BLaER1 (cell line): ENCODE measurements at regions not wholly inside any gene's neighbourhood (a gene's known extent, or its start where the extent isn't known, plus 50 kb on each side); places are given as distances from the start of the nearest gene placed in this dataset.

Experiments used
- H3K27ac ChIP-seq: shearing (Covaris generic); formaldehyde crosslinking; 2 replicates; pipeline ENCODE4 v1.8.1; 2022
- H3K27me3 ChIP-seq: shearing (Covaris generic); formaldehyde crosslinking; 2 replicates; pipeline ENCODE4 v1.8.1; 2022
- H3K36me3 ChIP-seq: shearing (Covaris generic); formaldehyde crosslinking; 2 replicates; pipeline ENCODE4 v1.8.1; 2022
- H3K4me1 ChIP-seq: shearing (Covaris generic); formaldehyde crosslinking; 2 replicates; pipeline ENCODE4 v1.8.1; 2022
- H3K4me2 ChIP-seq: shearing (Covaris generic); formaldehyde crosslinking; 2 replicates; pipeline ENCODE4 v1.8.1; 2022
- H3K4me3 ChIP-seq: shearing (Covaris generic); formaldehyde crosslinking; 2 replicates; pipeline ENCODE4 v1.8.1; 2022
- H3K9ac ChIP-seq: shearing (Covaris generic); formaldehyde crosslinking; 2 replicates; pipeline ENCODE4 v1.8.1; 2022
- H3K9me3 ChIP-seq: shearing (Covaris generic); formaldehyde crosslinking; 2 replicates; pipeline ENCODE4 v1.8.1; 2022
- H4K20me1 ChIP-seq: shearing (Covaris generic); formaldehyde crosslinking; 2 replicates; pipeline ENCODE4 v1.8.1; 2022
- Cebpa-rat ChIP-seq: shearing (Covaris generic); IDR thresholded peaks from 2 replicates; pipeline ENCODE4 v1.8.1; 2022

GRCh38 chr3:102183186-102183585 is 251.6 kb upstream of the ZPLD1 start:
- Histone ChIP-seq H3K27ac (no peak overlapping the region), H3K4me2 (no peak overlapping the region)

GRCh38 chr3:102183623-102184022 is 251.2 kb upstream of the ZPLD1 start:
- H3K27me3 ChIP-seq = no peaks in the 10 kb centered on the region
- TF ChIP-seq Cebpa-rat = no peak
- no peak overlapping the region for H3K4me3 ChIP-seq
- H3K9me3 ChIP-seq = no peaks in the 10 kb centered on the region
- H3K9ac ChIP-seq = no peak overlapping the region
- 0 out of 2 replicates have a peak, but pooled peaks cover 5% of the 10 kb centered on the region for H3K4me1 ChIP-seq
- H4K20me1 ChIP-seq = no peaks in the 10 kb centered on the region
- no peak overlapping the region for H3K27ac ChIP-seq
- H3K36me3 ChIP-seq = no peaks in the 10 kb centered on the region
- no peak overlapping the region for H3K4me2 ChIP-seq

More at GRCh38 chr3:102183186-102183585, 251.6 kb upstream of the ZPLD1 start:
- Histone ChIP-seq H3K36me3 (no peaks in the 10 kb centered on the region), H3K4me3 (no peak overlapping the region), H3K27me3 (no peaks in the 10 kb centered on the region), H3K9me3 (no peaks in the 10 kb centered on the region), H4K20me1 (no peaks in the 10 kb centered on the region), H3K9ac (no peak overlapping the region), H3K4me1 (0 out of 2 replicates have a peak, but pooled peaks cover 5% of the 10 kb centered on the region)
- TF ChIP-seq Cebpa-rat = no peak

GRCh38 chr3:102189541-102189940 is 245.3 kb upstream of the ZPLD1 start:
- Histone ChIP-seq H3K27me3 (no peaks in the 10 kb centered on the region), H3K9me3 (no peaks in the 10 kb centered on the region), H3K27ac (no peak overlapping the region), H3K4me1 (no peaks in the 10 kb centered on the region), H3K9ac (no peak overlapping the region), H4K20me1 (no peaks in the 10 kb centered on the region), H3K4me3 (no peak overlapping the region), H3K36me3 (no peaks in the 10 kb centered on the region), H3K4me2 (no peak overlapping the region)
- no peak for TF ChIP-seq Cebpa-rat

GRCh38 chr3:102189956-102190723 is 244.7 kb upstream of the ZPLD1 start:
- Histone ChIP-seq H3K4me2 (no peak overlapping the region), H3K36me3 (no peaks in the 10 kb centered on the region), H3K4me1 (no peaks in the 10 kb centered on the region), H3K9me3 (no peaks in the 10 kb centered on the region), H4K20me1 (no peaks in the 10 kb centered on the region), H3K9ac (no peak overlapping the region), H3K4me3 (no peak overlapping the region), H3K27ac (no peak overlapping the region), H3K27me3 (no peaks in the 10 kb centered on the region)
- no peak for TF ChIP-seq Cebpa-rat

- no peaks in the 10 kb centered on the region for H4K20me1 ChIP-seq
- no peak overlapping the region for H3K4me3 ChIP-seq
- H3K27ac ChIP-seq = no peak overlapping the region
- no peak overlapping the region for H3K4me2 ChIP-seq
- no peaks in the 10 kb centered on the region for H3K9me3 ChIP-seq
- H3K27me3 ChIP-seq = no peaks in the 10 kb centered on the region
- H3K9ac ChIP-seq = no peak overlapping the region
- no peak for TF ChIP-seq Cebpa-rat
- H3K36me3 ChIP-seq = no peaks in the 10 kb centered on the region
- H3K4me1 ChIP-seq = no peaks in the 10 kb centered on the region
These were observed 242.2 kb upstream of the ZPLD1 start for GRCh38 chr3:102192575-102192974.

- Histone ChIP-seq H3K27ac (no peak overlapping the region), H3K9me3 (no peaks in the 10 kb centered on the region), H3K27me3 (no peaks in the 10 kb centered on the region), H3K4me3 (no peak overlapping the region), H3K4me1 (no peaks in the 10 kb centered on the region), H3K9ac (no peak overlapping the region), H3K4me2 (no peak overlapping the region), H3K36me3 (no peaks in the 10 kb centered on the region), H4K20me1 (no peaks in the 10 kb centered on the region)
- TF ChIP-seq Cebpa-rat = no peak
These were observed 241.6 kb upstream of the ZPLD1 start for GRCh38 chr3:102193255-102193654.

- H3K27me3 ChIP-seq = no peaks in the 10 kb centered on the region
- no peaks in the 10 kb centered on the region for H3K9me3 ChIP-seq
- no peaks in the 10 kb centered on the region for H4K20me1 ChIP-seq
- H3K36me3 ChIP-seq = no peaks in the 10 kb centered on the region
- H3K27ac ChIP-seq = no peak overlapping the region
- no peak for TF ChIP-seq Cebpa-rat
- H3K9ac ChIP-seq = no peak overlapping the region
- H3K4me1 ChIP-seq = no peaks in the 10 kb centered on the region
- no peak overlapping the region for H3K4me2 ChIP-seq
- no peak overlapping the region for H3K4me3 ChIP-seq
These were observed 240.8 kb upstream of the ZPLD1 start for GRCh38 chr3:102194001-102194400.

- H3K27me3 ChIP-seq = no peaks in the 10 kb centered on the region
- H4K20me1 ChIP-seq = no peaks in the 10 kb centered on the region
- H3K4me1 ChIP-seq = no peaks in the 10 kb centered on the region
- no peak overlapping the region for H3K9ac ChIP-seq
- H3K9me3 ChIP-seq = no peaks in the 10 kb centered on the region
- H3K4me2 ChIP-seq = no peak overlapping the region
- no peak for TF ChIP-seq Cebpa-rat
- no peak overlapping the region for H3K4me3 ChIP-seq
- no peaks in the 10 kb centered on the region for H3K36me3 ChIP-seq
- H3K27ac ChIP-seq = no peak overlapping the region
These were observed 240.1 kb upstream of the ZPLD1 start for GRCh38 chr3:102194760-102195159.

- Histone ChIP-seq H3K4me1 (no peaks in the 10 kb centered on the region), H3K27ac (no peak overlapping the region), H3K4me3 (no peak overlapping the region), H3K36me3 (no peaks in the 10 kb centered on the region), H4K20me1 (no peaks in the 10 kb centered on the region), H3K4me2 (no peak overlapping the region), H3K9ac (no peak overlapping the region), H3K27me3 (no peaks in the 10 kb centered on the region), H3K9me3 (no peaks in the 10 kb centered on the region)
- no peak for TF ChIP-seq Cebpa-rat
These were observed 239.4 kb upstream of the ZPLD1 start for GRCh38 chr3:102195198-102195948.

GRCh38 chr3:102200126-102200525 is 234.7 kb upstream of the ZPLD1 start:
- H3K36me3 ChIP-seq = no peaks in the 10 kb centered on the region
- H3K27me3 ChIP-seq = no peaks in the 10 kb centered on the region
- no peak overlapping the region for H3K4me3 ChIP-seq
- no peaks in the 10 kb centered on the region for H3K9me3 ChIP-seq
- no peaks in the 10 kb centered on the region for H4K20me1 ChIP-seq
- no peak overlapping the region for H3K9ac ChIP-seq
- no peak overlapping the region for H3K27ac ChIP-seq
- no peak for TF ChIP-seq Cebpa-rat
- H3K4me2 ChIP-seq = no peak overlapping the region
- no peaks in the 10 kb centered on the region for H3K4me1 ChIP-seq
